SK-N-SH (cell line): ENCODE measurements at regions not wholly inside any gene's neighbourhood (a gene's known extent, or its start where the extent isn't known, plus 50 kb on each side); places are given as distances from the start of the nearest gene placed in this dataset.

Experiments
- small RNA-seq, 7 experiments: library from RNA; depleted of rRNA; stranded (forward); fragments of <200 nt; gene quantifications; one replicate each; pipeline ENCODE3, GENCODE V24; 2012

Small RNA genes in the stretch of these regions (small RNA-seq; reads per million reads assigned to genes)
- gene MIR588, result 0 to 0.78 (median 0) reads per million in 7 experiments
- 0 reads per million in 7 experiments for gene RNU6-200P
